ENCODE measurements at regions not wholly inside any gene's neighbourhood (a gene's known extent, or its start where the extent isn't known, plus 50 kb on each side); places are given as distances from the start of the nearest gene placed in this dataset.
"Not testable (repeated sequence)": the region's sequence is repeated elsewhere in the genome, so short reads cannot be mapped to it uniquely, and the experiment has no call there.

- DNase-seq, result no peak
These were observed 1864.8 kb downstream of the MAT2B start for GRCh38 chr5:165370233-165370632.

- DNase-seq, result no peak
These were observed 1865.4 kb downstream of the MAT2B start for GRCh38 chr5:165370794-165371193.

- DNase-seq, result no peak
These were observed 1869.8 kb downstream of the MAT2B start for GRCh38 chr5:165375201-165375600.

GRCh38 chr5:165393839-165394238 is 1888.4 kb downstream of the MAT2B start:
- no peak for DNase-seq

- no peak for DNase-seq
These were observed 1892.1 kb downstream of the MAT2B start for GRCh38 chr5:165397516-165397915.

- no peak for DNase-seq
These were observed 1894.7 kb downstream of the MAT2B start for GRCh38 chr5:165400086-165400485.

- no peak for DNase-seq
These were observed 1899.5 kb downstream of the MAT2B start for GRCh38 chr5:165404917-165405316.

GRCh38 chr5:165405340-165405739 is 1899.9 kb downstream of the MAT2B start:
- DNase-seq, result no peak

- no peak for DNase-seq
These were observed 1901.9 kb downstream of the MAT2B start for GRCh38 chr5:165407352-165407751.

- DNase-seq, result no peak
These were observed 1905.1 kb downstream of the MAT2B start for GRCh38 chr5:165410476-165410875.

GRCh38 chr5:165411532-165411931 is 1906.1 kb downstream of the MAT2B start:
- DNase-seq, result not testable (repeated sequence)

GRCh38 chr5:165420493-165420892 is 1915.1 kb downstream of the MAT2B start:
- DNase-seq, result no peak

- DNase-seq, result no peak
These were observed 1918.4 kb downstream of the MAT2B start for GRCh38 chr5:165423697-165424299.

GRCh38 chr5:165425594-165425993 is 1920.2 kb downstream of the MAT2B start:
- no peak for DNase-seq

- DNase-seq, result no peak
These were observed 1943.3 kb downstream of the MAT2B start for GRCh38 chr5:165448753-165449152.

GRCh38 chr5:165457859-165458481 is 1952.6 kb downstream of the MAT2B start:
- DNase-seq, result no peak

- no peak for DNase-seq
These were observed 1953.8 kb downstream of the MAT2B start for GRCh38 chr5:165459232-165459631.

GRCh38 chr5:165460911-165461310 is 1955.5 kb downstream of the MAT2B start:
- no peak for DNase-seq

- DNase-seq, result no peak
These were observed 1972.1 kb downstream of the MAT2B start for GRCh38 chr5:165477546-165477945.

GRCh38 chr5:165495829-165496380 is 1990.5 kb downstream of the MAT2B start:
- no peak for DNase-seq

- no peak for DNase-seq
These were observed 1992.3 kb downstream of the MAT2B start for GRCh38 chr5:165497707-165498106.

- no peak for DNase-seq
These were observed 1997.7 kb downstream of the MAT2B start for GRCh38 chr5:165502893-165503691.

- no peak for DNase-seq
These were observed 1999.3 kb downstream of the MAT2B start for GRCh38 chr5:165504674-165505073.

- no peak for DNase-seq
These were observed 2002.9 kb downstream of the MAT2B start for GRCh38 chr5:165508286-165508685.

Measured in stimulated activated CD4-positive, alpha-beta T cell treated with anti-CD3 and anti-CD28 coated beads, Interleukin-2, amount 100 ng/mL, for 48 hours (primary cell).